HG02938 (cell line): ENCODE measurements at regions not wholly inside any gene's neighbourhood (a gene's known extent, or its start where the extent isn't known, plus 50 kb on each side); places are given as distances from the start of the nearest gene placed in this dataset.
"Not testable (repeated sequence)": the region's sequence is repeated elsewhere in the genome, so short reads cannot be mapped to it uniquely, and the experiment has no call there.

Experiments used
- ATAC-seq: cut with Tn5 transposase; IDR thresholded peaks from one replicate; pipeline ENCODE4 v1.9.1; 2021; ENCODE audit warnings: mild to moderate bottlenecking, moderate library complexity; ENCODE audit not compliant: unreplicated experiment

DNA sequence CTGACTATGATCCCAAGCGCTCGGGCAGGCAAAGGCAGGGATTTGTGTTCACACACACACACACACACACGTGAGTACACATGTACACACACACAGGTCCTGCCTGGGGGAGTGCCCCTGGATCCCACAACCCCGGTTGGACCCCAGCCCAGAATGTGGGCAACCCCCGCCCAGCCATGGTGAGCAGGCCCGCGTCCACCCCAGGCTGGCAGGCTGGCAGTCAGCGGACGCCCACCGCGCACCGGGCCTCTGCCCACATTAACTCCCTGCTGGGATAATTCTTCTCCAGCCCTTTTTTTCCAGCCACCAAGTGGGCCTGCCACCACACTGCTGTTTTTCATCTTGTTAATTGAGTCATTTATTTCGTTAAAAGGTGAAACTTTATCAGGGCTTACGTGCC is 256.2 kb downstream of the BCL11B start:
- ATAC-seq: no peak

DNA sequence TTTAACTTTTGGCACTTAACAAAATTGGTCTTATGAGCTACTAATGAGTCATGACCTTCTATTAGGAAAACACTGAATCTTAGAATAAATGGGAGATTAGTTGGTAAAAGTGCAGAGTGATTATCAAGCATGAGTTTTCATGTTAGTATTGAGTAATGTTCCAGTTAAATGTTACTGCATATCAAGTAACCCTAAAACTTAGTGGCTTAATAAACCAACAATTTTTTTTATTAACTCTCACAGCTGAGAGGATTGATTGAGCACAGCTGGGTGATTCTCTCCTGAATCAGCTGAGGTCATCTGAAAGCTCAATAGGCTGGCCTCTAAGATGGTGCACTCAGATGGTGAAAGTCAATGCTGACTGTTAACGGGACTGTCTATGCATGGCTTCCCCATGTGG is 248.6 kb downstream of the BCL11B start:
- ATAC-seq: no peak

DNA sequence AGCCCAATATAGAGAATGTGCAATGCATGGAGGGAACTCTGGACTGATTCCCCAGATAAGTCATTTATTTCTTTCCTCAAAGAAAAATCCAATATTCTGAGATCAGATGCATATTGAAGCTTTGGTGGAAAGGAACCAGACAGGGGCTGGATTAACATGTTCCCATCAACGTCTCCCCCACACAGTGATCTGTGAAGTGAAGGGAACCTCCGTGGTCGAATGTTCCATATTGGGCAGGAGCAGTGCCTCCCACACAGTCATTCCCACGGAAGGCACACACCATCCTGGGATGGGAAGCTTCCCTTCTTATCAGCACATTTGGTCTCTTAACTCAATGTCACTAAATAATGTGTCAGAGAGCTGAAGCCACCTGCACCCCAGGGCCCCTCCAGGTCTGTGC is 247.1 kb downstream of the BCL11B start:
- no peak for ATAC-seq

DNA sequence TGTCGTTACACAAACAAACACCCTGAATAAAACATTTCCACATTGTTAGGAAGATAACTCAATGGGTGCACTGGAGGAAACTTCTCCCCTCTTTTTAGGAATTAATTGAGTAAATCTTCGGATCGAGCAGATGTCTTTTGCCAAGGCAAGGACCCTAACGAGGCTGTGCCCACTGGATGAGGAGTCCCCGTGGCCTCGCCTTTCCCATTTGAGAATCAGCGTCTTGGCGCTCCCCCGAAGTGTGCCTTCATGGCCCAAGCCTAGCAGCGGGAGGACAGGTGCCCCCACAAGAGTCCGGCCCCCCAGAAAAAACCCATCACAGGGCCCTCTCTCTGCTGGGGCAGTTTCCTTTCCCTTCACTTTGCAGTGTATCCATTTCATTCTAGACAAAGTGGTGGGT is 246.6 kb downstream of the BCL11B start:
- ATAC-seq: no peak

DNA sequence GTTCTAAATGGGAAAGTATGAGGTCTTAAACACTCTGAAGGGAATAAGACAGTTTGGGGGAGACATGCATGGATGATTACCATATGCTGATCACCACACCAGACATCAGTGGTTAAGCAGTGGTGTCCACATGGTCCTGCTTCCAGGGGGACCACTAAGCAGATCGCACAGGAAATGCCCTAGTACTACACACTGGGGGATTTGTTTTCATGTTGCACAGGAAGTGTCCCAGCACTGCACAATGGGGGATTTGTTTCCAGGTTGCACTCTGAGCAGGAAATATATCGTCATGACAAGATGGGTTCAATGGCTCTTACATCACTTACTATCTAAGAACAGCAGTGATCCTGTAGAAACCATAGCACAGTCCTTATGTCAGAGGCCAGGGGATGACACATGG is 245.5 kb downstream of the BCL11B start:
- ATAC-seq: no peak

DNA sequence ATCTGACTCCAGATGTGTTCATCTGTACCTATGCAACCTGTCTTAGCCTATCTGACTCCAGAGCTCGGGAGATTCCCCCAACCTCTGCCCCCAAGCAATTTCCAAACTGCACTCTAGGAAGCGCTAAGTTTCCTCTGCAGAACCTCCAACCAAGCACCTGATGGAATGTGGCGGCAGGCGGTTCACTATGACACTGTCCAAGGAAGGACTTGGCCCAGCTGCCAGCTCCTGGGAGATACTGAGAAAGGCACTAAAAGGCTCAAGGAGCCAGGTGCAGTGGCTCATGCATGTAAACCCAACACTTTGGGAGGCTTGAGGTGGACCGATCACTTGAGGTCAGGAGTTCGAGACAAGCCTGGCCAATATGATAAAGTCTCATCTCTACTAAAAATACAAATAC is 244.0 kb downstream of the BCL11B start:
- ATAC-seq: no peak

DNA sequence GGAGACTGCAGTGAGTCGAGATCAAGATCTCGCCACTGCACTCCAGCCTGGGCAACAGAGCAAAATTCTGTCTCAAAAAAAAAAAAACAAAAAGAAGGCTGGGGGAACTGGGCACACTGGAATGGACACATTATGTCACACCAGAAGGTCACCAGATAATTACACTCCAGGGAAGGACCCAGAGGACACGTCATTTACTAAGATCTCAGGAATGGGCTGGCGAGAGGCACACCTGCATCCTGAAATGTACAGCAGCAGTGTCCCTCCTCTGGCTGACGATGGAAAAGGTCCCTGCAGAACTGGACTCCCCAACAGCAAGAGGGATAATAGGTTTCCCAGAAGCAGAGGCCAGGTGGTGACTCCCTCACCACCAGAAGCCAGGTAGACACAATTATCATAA is 243.5 kb downstream of the BCL11B start:
- ATAC-seq: no peak

DNA sequence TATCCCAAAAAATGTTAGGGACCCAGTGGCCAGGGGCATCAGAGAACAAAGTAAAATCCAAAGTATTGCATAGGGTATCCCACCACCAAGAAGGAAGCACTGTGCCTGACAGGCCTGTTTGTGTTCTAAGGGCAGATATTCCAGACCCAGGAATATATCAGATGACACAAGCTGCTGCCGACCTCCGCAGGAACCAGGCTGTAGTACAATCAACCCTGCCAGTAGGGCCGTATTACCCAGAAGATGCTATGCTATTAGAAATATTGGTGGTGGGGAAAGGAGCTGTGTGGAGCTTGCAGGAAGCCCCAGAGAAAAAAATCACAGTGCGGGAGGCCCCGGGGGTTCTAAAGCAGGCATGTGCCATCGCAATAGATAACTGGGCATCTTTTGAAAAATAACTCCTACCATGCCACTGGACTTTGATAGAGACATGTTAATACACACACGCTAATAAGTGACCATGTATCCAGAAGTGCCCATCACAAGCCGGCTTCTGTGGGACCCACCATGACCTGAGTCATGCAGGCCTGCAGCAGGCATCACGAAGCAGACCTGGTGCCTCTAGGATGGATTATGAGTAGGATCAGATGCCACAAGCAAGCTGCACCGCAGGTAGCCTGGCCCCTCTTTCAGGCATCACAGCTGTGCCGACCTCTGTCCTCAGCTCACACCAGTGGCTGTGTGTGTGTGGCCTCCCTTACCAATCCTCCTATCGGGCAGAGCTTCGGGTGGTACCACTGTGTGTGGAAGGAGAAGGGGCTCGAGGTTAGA is 242.7 kb downstream of the BCL11B start:
- ATAC-seq: no peak

DNA sequence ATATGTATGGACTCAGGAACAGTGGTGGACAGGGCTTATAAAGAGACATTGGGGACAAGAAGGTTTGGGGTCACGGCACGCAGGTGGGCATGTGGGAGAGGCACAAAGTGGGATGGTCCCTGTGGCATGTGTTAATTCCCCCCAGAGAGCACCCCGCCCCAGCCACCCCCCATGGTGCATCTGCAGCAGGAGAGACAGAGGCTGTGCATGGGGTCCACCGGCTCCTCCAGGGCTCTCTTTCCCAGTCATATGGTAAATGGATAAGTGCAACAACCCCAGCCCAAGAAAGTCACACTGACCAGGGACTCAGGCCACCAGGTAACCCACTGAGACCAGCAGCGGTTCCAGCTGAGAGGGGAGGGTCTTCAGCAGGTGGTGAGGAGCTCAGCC is 242.1 kb downstream of the BCL11B start:
- ATAC-seq: no peak

DNA sequence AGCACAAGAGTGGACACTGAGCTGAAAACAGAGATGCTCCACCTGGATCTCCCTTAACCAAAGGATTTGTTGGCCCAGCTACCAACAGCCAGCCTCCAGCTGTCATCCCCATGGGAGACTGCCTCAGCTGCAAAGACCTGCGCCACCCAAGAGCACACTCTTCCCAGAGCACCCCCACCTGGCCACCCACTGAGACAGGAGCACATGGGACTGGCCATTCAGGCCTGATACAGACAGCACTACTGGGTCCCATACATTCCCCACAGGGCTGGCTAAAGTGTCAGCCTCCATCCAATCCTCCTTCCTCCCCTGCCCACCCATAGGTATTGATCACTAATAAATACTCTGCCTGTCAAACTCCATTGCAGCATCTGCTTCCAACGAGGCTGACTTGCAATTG is 241.5 kb downstream of the BCL11B start:
- no peak for ATAC-seq

DNA sequence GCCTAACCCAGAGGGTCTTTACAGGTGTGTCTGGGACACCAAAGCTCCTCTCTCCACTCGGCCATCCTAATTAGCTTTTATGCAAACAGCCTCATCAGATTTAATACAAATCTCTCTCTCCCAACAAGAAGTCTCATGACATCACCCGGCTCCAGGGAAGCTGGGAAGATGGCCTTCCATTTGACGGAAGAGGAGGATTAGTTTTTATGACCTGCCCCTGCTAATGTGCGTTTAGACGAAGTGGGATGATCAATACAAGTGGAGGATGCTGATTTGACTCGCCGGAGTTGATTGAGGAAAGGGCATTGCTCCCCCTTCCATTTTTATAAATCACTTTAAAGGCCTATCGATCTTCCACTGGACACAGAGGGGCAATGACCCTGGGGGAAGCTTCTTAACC is 239.2 kb downstream of the BCL11B start:
- no peak for ATAC-seq

DNA sequence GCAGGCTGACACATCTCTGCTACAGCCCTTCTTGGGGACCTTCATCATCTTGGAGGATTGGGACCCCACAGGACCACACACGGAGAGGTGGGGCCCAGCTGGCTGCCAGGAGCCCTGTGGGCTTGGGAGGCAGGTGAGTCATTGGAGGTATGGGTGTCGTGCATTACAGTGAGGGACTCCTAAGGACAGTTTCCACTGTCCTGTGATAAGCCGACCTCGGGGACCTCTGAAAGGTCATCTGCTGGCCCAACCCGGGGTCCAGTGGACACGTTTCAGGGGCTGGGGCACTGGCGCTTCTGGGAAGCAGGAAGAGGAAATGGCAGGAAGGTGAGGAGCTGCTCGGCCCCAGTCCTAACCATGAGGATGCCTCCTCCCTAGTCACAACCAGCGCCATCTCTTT is 238.0 kb downstream of the BCL11B start:
- no peak for ATAC-seq

DNA sequence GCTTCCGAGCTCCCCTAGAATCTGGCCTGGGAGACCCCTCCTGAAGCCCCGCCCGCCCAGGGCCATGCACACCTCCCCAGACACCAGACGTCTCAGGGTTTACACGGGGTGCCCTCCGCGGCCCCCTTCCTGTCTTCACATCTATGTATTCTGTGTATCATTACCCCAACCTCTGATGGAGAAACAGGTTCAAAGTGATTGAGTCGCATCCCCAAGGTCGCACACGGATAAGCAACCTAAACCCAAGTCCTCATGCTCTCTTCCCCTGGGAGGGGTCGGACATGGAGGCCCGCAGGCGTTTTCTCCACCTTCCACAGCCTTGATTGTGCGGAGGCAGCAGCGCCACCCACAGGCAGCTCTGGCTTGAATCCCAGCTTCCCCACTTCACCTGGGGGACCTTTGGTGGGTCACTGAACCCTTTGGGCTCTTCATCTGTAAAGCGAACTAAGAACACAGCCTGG is 237.3 kb downstream of the BCL11B start:
- no peak for ATAC-seq

DNA sequence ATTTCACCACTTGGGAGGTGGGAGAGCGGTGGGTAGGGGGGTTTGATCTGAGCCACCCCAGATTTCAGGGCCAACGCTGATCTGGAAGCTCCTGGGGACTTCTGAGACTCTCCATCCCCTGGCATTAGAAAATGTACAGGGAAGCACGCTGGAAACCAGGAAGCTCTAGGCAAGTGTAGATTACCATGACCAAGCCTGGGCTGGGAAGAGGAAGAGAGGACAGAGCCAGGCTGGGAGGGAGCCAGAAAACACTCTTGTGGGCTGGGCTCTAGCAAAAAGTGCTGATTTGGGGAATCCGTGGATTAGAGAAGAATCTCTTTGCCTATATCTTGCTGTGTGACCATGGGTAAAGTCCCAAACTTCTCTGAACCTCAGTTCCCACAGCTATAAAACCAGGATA is 236.7 kb downstream of the BCL11B start:
- ATAC-seq: no peak

DNA sequence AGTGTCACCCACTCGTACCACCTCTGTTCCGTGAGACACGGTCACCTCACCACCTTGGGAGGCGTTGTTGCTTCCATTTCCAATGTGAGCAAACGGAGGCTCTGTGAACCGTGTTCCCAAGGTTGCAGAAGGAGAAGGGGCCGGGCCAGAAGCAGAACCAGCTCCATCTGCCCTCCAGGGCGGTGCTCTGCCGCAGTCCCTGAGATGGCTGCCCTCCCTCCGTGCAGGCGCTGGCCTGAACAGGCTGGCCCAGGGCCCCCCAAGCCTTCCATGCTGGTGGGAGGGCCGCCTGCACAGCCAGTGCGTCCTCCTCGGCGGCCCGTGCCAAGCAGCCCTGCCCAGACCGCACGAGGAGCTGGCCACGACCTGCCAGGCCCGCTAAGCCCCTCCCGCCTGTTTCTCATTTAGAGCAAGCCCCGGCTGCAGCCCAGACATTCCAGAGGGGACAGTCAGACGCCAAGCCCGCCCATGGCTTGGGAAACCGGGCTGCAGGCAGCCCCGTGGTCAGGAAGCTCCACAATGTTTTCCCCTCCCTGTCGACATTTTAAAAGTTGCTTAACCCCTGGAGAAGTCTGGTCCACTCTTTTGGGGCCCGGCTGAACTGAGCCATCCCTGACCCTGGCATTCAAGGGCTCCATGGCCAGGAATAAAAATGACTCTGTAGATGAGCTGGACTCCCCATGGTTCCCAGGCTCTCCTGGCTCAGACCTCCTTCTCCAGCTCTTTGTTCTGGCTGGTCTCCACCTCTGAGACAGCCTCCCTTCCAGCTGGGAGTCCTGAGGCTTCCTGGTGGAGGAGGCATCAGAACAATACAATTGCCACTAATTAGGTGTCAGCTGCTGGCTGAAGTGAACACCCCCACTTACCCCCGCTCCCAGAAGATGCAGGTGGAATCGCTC is 236.0 kb downstream of the BCL11B start:
- no peak for ATAC-seq

DNA sequence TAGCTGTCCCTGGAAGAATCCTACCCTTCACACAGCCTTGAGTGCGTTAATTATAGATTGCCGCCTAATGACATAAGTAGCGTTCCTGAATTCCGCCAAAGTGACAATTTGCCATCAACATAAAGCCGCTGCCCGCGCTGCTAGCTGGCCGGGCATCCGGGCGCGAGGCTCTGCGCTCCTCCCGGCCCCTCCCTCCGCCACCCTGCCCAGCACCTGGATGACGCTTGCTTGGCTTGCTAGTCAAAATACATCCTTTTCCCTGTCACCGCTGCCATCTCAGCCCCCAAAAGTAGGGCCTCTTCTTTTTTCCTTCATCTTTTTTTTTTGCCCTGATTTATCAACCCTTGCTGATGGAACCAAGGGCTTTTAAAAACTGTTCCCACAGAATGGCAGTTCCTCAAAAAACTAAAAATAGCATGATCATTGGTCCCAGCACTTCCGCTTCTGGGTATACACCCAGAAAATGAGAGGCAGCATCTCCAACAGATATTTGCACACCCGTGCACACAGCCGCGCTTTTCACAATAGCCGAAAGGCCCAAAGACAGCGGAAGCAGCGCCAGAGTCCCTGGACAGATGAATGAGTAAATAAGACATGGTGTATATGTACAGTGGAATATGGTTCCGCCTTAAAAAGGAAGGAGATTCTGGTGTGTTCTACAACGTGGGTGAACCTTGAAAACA is 235.2 kb downstream of the BCL11B start:
- no peak for ATAC-seq

DNA sequence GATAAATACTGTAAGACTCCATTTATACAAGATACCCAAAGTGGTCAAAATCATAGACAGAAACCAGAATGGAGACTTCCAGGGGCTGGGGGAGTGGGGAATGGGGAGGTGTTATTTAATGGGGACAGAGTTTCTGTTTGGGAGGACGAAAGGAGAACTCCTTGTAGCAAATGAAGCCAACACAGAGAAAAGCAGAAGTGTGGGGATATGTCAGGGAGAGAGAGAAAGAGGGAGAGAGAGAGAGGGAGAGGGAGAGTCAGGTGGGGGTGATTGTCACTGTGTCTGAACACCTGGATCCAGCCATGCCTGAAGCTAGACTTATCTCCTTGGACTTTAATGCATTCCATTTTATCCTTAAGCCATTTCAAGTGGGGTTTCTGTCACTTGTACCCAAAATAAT is 234.7 kb downstream of the BCL11B start:
- ATAC-seq: not testable (repeated sequence)

DNA sequence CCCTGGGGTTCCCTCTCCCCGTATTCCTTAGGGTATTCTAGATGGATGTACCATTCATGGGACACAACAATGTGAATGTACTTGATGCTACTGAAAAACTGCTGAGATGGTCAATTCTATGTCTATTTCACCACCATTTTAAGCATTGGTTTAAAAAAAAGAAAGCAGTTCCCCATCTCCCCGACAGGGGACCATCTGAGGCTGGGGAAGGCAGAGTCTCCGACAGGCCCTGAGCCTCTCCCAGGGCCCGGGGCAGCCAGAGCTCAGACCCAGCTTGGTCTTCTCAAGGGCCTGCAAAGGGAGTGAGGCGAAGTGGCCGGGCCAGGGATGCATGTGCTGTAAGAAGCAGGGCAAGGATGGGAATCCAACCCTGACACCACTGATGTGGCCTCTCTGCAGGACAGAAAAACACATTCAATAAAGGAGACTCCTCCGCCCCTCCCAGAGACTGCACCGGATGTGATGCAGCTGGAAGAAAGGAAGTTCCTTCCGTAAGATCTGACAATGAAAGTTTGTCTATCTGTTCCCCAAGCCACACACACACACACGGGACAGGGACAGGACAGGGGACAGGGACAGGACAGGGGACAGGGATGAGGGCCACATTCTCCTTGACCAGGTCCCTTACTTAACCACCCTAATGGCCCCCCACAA is 234.1 kb downstream of the BCL11B start:
- no peak for ATAC-seq

DNA sequence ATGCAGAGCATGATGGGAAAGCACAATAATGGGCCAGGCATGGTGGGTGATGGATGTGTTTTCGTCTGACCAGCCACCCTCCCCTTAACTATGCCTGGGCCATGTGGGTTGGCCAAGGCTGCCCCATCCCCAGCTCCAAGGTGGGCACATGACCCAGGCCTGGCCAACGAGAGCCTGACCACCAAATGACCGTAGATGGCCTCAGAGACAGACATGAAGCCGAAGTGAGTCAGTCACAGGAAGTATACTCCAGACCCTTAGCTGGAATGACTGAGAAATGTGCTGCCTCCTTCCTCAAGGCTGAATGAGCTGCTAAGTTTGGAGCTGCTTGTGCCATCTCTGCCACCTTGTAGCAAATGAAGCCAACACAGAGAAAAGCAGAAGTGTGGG is 233.6 kb downstream of the BCL11B start:
- ATAC-seq: no peak

DNA sequence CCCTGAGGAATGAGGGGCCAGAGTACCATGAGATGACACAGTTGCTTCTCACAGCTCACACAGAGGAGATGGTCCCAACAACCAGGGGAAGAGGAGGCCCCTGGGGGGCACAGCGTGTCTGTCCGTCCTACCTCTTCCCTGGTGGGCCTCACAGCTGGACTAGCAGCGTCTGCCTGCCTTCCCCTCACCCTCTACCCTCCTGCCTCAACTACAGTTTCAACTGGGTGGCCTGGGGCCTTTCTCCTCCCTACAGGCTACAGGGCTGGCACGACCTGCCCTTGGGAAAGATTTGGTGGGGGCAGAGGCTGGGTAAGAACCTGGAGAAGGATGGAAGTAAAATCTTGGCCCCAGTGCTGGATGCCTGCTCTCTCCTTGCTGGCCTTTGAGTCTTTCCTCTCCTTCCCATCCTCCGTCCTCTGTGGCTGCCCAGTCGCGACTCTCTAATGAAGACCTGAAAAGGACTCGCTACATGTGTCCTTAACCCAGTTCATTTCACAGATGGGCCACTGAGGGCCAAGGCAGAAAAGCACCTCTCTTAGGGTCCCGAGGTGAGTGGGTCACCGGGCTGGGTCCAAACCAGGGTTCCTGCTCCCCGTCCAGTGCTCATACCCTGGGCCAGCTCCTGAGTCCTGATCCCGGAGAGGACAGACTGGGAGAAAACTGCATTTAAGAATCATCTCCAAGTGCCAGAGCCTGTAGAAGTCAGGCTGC is 232.5 kb downstream of the BCL11B start:
- no peak for ATAC-seq

DNA sequence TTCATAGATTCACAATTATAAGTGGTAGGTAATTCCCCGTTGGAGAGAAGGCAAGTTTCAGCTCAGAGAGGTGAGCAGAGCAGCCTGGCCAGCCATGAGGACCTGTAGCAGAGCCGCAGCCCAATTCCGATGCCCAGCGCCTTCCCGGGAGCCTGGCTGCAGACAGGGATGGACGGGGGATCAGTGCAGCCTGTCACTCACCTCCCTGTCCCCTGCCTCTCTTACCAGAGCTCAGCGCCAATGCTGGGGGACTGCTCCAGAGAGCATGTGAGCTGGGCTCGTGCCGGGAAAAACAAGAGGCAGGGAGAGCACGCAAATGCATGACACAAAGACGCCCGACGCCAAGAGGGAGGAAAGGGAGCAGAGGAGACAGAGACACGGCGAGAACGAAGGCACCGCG is 231.9 kb downstream of the BCL11B start:
- no peak for ATAC-seq
